GM12873 (cell line): ENCODE measurements at regions not wholly inside any gene's neighbourhood (a gene's known extent, or its start where the extent isn't known, plus 50 kb on each side); places are given as distances from the start of the nearest gene placed in this dataset.

Source experiments
- TF ChIP-seq, protein P1 (sequence below): IDR thresholded peaks from 2 replicates; pipeline ENCODE4 v1.5.1; 2012; ENCODE audit warnings: low read depth, mild to moderate bottlenecking, moderate library complexity, low read length, control low read depth; ENCODE audit not compliant: insufficient read depth; ENCODE audit errors: missing control alignments

DNA sequence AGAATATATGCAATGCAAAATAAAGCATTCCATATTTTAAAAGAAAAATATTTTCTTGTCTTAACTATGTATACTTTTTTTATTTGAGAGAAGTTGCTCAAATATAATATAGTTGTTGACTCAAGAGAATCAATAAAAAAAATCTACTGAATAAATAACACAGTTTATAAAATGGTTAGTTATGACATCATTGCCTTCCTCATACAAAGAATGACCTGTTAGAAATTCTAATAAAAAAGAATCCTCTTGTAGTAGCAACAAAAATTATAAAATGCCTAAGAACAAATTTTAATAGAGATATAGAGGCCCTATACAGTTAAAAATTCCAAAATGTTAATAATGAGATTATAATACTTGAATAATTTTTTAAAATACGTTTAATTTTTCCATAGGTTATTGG lies 96.5 kb upstream of the AHI1 start:
- TF ChIP-seq, protein P1, sequence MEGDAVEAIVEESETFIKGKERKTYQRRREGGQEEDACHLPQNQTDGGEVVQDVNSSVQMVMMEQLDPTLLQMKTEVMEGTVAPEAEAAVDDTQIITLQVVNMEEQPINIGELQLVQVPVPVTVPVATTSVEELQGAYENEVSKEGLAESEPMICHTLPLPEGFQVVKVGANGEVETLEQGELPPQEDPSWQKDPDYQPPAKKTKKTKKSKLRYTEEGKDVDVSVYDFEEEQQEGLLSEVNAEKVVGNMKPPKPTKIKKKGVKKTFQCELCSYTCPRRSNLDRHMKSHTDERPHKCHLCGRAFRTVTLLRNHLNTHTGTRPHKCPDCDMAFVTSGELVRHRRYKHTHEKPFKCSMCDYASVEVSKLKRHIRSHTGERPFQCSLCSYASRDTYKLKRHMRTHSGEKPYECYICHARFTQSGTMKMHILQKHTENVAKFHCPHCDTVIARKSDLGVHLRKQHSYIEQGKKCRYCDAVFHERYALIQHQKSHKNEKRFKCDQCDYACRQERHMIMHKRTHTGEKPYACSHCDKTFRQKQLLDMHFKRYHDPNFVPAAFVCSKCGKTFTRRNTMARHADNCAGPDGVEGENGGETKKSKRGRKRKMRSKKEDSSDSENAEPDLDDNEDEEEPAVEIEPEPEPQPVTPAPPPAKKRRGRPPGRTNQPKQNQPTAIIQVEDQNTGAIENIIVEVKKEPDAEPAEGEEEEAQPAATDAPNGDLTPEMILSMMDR, result no peak

DNA sequence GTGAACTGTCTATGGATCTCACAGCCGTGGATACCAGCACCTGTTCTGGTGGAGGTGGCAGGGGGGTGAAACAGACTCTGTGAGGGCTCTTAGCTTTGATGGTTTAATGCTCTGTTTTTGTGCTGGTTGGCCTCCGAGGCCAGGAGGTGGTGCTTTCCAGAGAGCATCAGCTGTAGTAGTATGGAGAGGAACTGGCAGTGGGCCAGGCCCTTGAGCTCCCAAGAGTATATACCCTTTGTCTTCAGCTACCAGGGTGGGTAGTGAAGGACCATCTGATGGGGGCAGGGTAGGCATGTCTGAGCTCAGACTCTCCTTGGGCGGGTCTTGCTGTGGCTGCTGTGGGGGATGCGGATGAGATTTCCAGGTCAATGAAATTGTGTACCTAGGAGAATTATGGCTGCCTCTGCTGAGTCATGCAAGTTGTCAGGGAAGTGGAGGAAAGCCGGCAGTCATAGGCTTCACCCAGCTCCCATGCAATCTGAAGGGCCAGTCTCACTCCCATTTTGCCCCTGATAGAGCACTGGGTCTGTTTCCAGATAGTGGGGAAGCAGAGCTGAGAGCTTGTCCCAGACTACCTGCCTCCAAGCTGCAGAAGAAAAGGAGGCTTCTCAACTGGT lies 102.7 kb upstream of the AHI1 start:
- TF ChIP-seq, protein P1, result no peak

DNA sequence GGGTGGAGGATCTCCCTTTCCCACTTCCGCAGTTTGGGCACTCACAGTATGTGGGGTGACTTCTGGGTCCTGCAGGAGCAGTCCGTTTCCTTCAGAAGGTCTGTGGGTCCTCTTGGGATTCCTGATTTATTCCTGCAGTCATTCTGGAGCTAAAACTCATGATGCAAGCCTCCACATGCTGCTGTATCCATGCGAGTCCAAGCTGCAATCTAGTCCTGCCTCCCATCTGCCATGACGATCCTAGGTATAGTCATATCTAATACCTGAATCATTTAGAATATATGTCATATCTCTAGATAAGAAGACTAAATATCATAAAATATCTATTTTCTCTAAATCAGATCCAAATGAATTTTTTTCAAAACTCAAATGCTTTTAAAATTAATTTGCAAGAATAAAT lies 103.4 kb upstream of the AHI1 start:
- TF ChIP-seq, protein P1, result no peak

DNA sequence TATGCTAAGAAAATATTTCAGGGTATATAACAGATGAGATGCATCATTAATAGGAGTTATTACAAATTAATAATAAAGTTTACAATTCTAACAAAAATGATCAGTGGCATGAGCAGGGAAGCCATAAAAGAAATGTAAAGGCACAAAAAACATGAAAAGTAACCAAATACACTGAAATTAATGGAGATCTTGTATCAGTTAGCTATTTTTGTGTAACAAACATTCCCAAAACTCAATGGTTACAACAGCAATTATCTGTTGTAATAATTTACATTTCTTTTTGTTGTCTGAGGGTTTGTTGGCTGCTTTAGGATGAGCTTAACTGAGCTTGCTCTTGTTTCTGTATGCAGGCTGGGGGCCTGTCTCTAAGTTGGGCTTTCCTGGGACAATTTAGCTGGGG lies 104.3 kb upstream of the AHI1 start:
- TF ChIP-seq, protein P1, result no peak

DNA sequence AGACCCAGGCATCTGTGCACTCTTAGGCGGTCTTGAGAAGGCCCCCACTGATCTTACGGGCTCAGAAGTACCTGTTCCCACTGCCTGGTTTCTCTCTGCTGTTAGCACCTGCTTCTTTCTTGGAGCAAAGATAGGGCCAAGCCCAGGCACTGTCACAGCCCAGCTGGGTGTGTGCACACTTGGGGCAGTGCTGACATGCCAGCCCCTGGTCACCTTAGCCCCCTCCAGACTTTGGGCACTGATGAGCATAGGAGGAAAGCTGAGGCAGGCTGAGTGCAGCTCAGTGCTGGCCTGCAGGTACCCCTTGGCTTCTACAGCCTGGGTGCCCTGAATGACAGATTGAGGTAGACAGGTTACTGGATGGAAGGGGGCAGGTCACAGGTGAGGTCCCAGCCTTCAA lies 105.7 kb upstream of the AHI1 start:
- TF ChIP-seq, protein P1, result no peak

DNA sequence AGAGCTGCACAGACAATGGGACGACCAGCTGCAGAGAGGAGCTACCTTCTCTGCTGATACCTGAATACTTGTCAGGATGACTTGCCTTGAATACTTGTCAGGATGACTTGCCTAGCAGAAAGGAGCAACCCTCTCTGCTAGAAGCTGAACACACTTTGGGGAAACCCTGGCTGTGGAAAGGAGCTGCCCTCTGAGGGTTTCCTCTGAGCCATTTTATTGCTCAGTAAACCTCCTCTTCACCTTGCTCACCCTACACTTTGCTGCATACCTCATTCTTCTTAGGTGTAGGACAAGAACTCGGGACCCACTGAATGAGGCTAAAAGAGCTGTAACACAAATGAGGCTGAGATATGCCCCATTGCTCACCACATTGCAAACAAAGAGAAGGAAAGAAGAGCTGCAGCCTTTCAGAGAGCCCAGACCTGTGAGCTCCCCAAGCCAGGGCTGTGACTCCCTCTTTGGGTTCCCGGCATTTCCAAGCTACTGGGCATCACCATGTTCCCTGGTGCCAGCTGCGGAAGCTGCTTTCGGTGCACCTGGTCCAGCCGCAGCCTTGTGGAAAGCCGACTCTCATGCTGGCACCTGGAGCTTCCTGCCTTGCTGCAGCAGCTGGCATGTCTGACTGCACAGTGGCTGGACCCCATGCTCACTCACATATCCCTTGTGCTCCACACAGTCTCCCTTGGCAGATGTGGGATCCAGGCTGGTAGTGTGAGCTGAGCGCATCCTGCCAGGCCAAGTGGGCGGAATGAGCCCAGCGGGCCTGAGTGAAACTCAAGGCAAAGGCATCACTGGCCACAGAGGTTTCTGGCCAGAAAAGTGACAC lies 106.7 kb upstream of the AHI1 start:
- TF ChIP-seq, protein P1, result no peak

DNA sequence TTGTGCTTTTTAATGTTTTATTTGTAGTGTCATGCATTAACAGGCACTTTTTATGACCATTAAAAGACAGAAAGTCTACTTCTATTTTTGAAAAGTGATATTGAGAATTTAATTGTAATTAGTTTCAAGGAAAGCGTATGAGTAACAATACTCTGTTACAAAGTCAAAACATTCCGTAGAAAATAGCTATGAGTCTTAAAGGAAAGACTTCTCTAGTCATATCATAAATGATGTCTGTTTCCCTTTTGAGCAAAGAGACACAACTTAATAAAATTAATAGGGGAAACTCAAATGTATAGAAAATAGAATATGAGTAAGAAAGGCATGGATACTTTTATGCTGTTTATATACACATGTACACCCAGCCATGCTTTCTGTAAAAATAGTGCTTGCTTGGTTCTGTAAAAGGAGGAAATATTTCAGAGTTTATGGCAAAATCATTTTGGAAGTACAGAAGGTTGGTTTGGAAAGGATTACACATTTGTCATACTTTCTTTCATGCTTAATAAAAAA lies 107.8 kb upstream of the AHI1 start:
- TF ChIP-seq, protein P1, result no peak
